WERI-Rb-1 (cell line): ENCODE measurements at regions not wholly inside any gene's neighbourhood (a gene's known extent, or its start where the extent isn't known, plus 50 kb on each side); places are given as distances from the start of the nearest gene placed in this dataset.

Experiments used
- DNase-seq: peaks from one replicate; pipeline ENCODE4 v3.0.0-alpha.2; 2020
- H3K27ac ChIP-seq: fragments of 250-450 bp; sonication (Bioruptor Pico); 2 replicates; pipeline ENCODE4 v1.5.1; 2020; ENCODE audit warnings: mild to moderate bottlenecking, moderate library complexity
- H3K27me3 ChIP-seq: fragments of 250-450 bp; sonication (Bioruptor Pico); 2 replicates; pipeline ENCODE4 v1.5.1; 2021; ENCODE audit warnings: mild to moderate bottlenecking, low read depth, moderate library complexity; ENCODE audit not compliant: insufficient read depth, severe bottlenecking
- H3K36me3 ChIP-seq: fragments of 250-450 bp; sonication (Bioruptor Pico); 2 replicates; pipeline ENCODE4 v1.5.1; 2020; ENCODE audit warnings: mild to moderate bottlenecking, moderate library complexity
- H3K4me3 ChIP-seq: 2 replicates; pipeline ENCODE4 v1.5.1; 2011; ENCODE audit warnings: low read depth, mild to moderate bottlenecking, control low read depth, low read length
- H3K9me3 ChIP-seq: fragments of 250-450 bp; sonication (Bioruptor Pico); 2 replicates; pipeline ENCODE4 v1.5.1; 2021; ENCODE audit warnings: mild to moderate bottlenecking, moderate library complexity; ENCODE audit not compliant: severe bottlenecking
- TF ChIP-seq, protein P1 (sequence below): IDR thresholded peaks from 2 replicates; pipeline ENCODE4 v1.5.1; 2011; ENCODE audit warnings: low read depth, mild to moderate bottlenecking, control low read depth, inconsistent platforms, low read length

DNA sequence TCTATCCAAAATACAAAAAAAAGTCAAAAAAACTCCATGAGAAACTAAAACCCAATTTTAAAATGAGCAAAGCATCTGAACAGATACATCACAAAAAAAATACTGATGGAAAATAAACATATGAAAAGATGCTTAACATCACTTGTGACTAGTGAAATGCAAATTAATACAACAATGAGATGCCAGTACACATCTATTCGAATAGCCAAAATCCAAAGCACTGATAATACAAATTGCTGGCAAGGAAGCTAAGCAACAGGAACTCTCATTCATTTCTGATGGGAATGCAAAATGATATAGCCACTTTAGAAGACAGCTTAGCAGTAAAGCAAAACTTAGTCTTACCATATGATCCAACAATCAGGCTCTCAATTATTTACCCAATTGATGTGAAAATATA lies 190.2 kb upstream of the FN1 start:
- H3K4me3 ChIP-seq: no peak overlapping the region
- TF ChIP-seq, protein P1, sequence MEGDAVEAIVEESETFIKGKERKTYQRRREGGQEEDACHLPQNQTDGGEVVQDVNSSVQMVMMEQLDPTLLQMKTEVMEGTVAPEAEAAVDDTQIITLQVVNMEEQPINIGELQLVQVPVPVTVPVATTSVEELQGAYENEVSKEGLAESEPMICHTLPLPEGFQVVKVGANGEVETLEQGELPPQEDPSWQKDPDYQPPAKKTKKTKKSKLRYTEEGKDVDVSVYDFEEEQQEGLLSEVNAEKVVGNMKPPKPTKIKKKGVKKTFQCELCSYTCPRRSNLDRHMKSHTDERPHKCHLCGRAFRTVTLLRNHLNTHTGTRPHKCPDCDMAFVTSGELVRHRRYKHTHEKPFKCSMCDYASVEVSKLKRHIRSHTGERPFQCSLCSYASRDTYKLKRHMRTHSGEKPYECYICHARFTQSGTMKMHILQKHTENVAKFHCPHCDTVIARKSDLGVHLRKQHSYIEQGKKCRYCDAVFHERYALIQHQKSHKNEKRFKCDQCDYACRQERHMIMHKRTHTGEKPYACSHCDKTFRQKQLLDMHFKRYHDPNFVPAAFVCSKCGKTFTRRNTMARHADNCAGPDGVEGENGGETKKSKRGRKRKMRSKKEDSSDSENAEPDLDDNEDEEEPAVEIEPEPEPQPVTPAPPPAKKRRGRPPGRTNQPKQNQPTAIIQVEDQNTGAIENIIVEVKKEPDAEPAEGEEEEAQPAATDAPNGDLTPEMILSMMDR: no peak

DNA sequence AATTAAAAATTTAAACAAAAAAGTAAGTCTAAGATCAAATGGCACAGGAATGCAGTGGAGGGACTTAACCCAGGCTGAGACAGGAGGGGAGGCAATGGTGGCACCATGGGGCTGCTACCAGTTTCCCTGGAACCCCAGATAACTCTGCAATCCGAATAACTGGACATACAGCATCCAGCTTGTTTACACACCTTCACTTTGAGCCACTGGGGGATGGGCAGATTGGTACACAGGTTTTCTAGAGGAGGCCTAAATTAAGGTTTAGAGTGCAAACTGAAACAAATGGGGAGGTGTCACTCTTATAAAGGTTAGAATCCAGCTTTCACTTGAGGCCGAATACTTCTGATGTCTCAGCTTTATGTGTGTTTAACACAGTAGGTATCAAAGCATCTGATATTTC lies 189.3 kb upstream of the FN1 start:
- no peaks in the 10 kb centered on the region for H3K27me3 ChIP-seq
- no peaks in the 10 kb centered on the region for H3K9me3 ChIP-seq
- H3K36me3 ChIP-seq: no peaks in the 10 kb centered on the region
- no peak for DNase-seq
- TF ChIP-seq, protein P1: no peak
- H3K4me3 ChIP-seq: no peak overlapping the region
- H3K27ac ChIP-seq: no peak overlapping the region

More for the DNA sequence above, 190.2 kb upstream of the FN1 start:
- Histone ChIP-seq H3K9me3 (no peaks in the 10 kb centered on the region), H3K27ac (no peak overlapping the region), H3K36me3 (no peaks in the 10 kb centered on the region), H3K27me3 (no peaks in the 10 kb centered on the region)
- no peak for DNase-seq

DNA sequence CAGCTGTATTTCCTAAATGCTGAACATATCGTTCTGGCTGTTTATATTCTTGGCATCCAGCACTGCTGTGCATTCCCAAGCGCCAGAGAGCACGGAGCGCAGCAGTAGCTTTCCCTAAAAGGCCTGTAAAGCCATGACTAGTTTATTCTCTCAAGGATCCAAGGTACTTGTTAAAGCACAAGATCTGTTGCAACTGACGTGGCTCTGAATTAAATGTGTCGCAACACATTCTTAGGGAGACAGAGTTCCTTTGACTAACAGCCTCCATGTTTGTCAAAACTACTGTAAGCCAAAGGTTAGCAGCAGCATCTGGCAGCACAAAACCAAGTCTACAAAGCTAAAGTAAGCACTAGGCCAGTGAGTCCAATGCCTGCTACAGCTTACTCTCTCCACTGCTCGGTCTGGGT lies 188.6 kb upstream of the FN1 start:
- no peaks in the 10 kb centered on the region for H3K27me3 ChIP-seq
- DNase-seq: no peak
- TF ChIP-seq, protein P1: no peak
- H3K27ac ChIP-seq: no peak overlapping the region
- no peak overlapping the region for H3K4me3 ChIP-seq
- no peaks in the 10 kb centered on the region for H3K36me3 ChIP-seq
- H3K9me3 ChIP-seq: no peaks in the 10 kb centered on the region

DNA sequence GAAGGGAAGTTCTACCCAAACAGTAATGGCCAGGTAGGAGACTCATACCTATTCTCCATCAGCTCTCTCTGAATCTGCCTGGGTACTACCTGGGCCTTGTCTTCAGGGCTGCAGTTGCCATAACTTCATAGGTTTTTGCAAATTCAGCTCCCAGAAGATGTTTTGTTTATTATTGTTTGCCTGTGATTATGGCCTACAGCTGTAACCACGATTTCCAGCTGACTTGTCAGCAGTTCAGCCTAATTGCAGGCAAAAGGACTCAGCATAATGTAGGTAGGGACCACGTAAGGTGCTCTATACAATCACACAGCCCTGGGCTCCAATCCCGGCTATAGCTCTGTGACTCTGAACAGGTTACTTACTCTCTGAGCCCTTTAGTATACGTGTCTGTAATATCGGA lies 187.0 kb upstream of the FN1 start:
- TF ChIP-seq, protein P1: no peak
- DNase-seq: no peak

DNA sequence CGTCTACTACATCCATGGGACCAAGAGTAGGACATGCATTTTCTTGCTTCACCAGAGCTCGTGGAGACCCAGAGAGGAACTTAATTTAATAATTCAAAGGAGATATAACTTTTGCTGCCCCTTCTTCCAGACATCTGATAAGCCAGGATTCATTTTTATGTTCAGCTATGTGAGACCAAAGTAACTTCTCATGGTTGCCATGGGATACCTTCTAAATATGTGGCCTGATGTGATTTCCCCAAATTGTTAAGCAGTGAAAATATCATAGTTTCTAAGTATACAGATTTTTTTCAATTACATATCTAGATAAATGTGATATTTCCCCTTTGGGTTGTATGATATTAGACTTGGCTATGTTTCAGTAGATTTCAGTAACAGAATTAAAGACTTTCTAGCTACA lies 185.5 kb upstream of the FN1 start:
- TF ChIP-seq, protein P1: no peak
- no peak for DNase-seq

More for the DNA sequence above, 187.0 kb upstream of the FN1 start:
- Histone ChIP-seq H3K36me3 (no peaks in the 10 kb centered on the region), H3K9me3 (no peaks in the 10 kb centered on the region), H3K27ac (no peak overlapping the region), H3K4me3 (no peak overlapping the region), H3K27me3 (no peaks in the 10 kb centered on the region)

DNA sequence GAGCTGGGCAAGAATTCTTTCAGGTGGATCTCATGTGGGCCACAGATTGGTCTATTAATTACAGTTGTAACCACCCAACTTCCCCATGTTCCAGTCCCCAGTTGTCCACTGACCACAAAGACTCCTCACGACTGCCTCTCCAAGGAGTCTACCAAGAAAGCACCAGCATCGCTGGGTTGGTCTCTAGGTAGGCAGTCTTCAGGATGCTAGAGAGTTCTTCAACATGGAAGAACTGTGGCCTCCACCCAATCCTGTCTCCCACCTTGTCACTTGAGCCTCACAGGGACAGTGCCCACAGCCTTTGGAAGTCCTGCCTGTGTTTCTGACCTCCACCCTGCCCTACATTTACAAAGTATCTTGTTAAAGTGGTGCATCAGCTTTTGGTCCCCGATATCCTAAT lies 184.7 kb upstream of the FN1 start:
- H3K4me3 ChIP-seq: no peak overlapping the region
- TF ChIP-seq, protein P1: no peak
- no peaks in the 10 kb centered on the region for H3K36me3 ChIP-seq
- H3K27me3 ChIP-seq: no peaks in the 10 kb centered on the region
- DNase-seq: no peak
- peaks cover 6% of the 10 kb centered on the region for H3K9me3 ChIP-seq
- no peak overlapping the region for H3K27ac ChIP-seq

More for the DNA sequence above, 185.5 kb upstream of the FN1 start:
- Histone ChIP-seq H3K9me3 (no peaks in the 10 kb centered on the region), H3K27me3 (no peaks in the 10 kb centered on the region), H3K27ac (no peak overlapping the region), H3K4me3 (no peak overlapping the region), H3K36me3 (no peaks in the 10 kb centered on the region)
